Sigmoid colon (tissue), 6 donors: ENCODE measurements at regions not wholly inside any gene's neighbourhood (a gene's known extent, or its start where the extent isn't known, plus 50 kb on each side); places are given as distances from the start of the nearest gene placed in this dataset.

Source experiments
- DNase-seq: peaks from one replicate; pipeline ENCODE4 v3.0.0-alpha.2; 2019
- H3K27ac ChIP-seq, 4 donors: fragments of 200-600 bp; sonication (generic); one replicate each; pipeline ENCODE4 v1.5.1; 2016 to 2019; ENCODE audit warnings: mild to moderate bottlenecking in 1 of 4
- H3K27me3 ChIP-seq, 3 donors: fragments of 200-600 bp; sonication (generic); one replicate each; pipeline ENCODE4 v1.5.1; 2019; ENCODE audit warnings: mild to moderate bottlenecking in 1 of 3
- H3K36me3 ChIP-seq, 4 donors: fragments of 200-600 bp; sonication (generic); one replicate each; pipeline ENCODE4 v1.5.1; 2016 to 2019
- H3K4me1 ChIP-seq, 4 donors: fragments of 200-600 bp; sonication (generic); one replicate each; pipeline ENCODE4 v1.5.1; 2017 to 2019
- H3K4me3 ChIP-seq, 4 donors: fragments of 200-600 bp; sonication (generic); one replicate each; pipeline ENCODE4 v1.5.1; 2017 to 2019; ENCODE audit warnings: mild to moderate bottlenecking in 2 of 4, moderate library complexity in 1 of 4
- H3K9me3 ChIP-seq, 4 donors: fragments of 200-600 bp in 3 of 4; sonication (generic) in 3 of 4; one replicate each; pipeline versions ENCODE4 v1.5.1 to v1.6.1; 2013 to 2019
- CTCF ChIP-seq, 4 experiments: fragments of 450-650 bp in 3 of 4; fragments of 200-600 bp in 1 of 4; IDR thresholded peaks; one replicate each; pipeline ENCODE4 v1.5.1; 2016 to 2019; ENCODE audit warnings: antibody characterized with exemption in 4 of 4, mild to moderate bottlenecking in 3 of 4, moderate library complexity in 2 of 4
- EP300 ChIP-seq, 4 donors: sonication (generic); formaldehyde crosslinking; IDR thresholded peaks; one replicate each; pipeline ENCODE4 v1.6.1; 2017; ENCODE audit warnings: antibody characterized with exemption in 4 of 4
- POLR2A ChIP-seq, 2 donors: fragments of 450-650 bp; IDR thresholded peaks; one replicate each; pipeline ENCODE4 v1.6.1; 2016; ENCODE audit warnings: antibody characterized with exemption in 2 of 2, mild to moderate bottlenecking in 2 of 2, moderate library complexity in 2 of 2
- POLR2AphosphoS5 ChIP-seq, 4 donors: sonication (generic); formaldehyde crosslinking; IDR thresholded peaks; one replicate each; pipeline ENCODE4 v1.6.1; 2017; ENCODE audit warnings: antibody characterized with exemption in 4 of 4
- WGBS, 2 donors: extraction: QIAGEN DNeasy Blood & Tissue Kit; methylation state at CpG; one replicate each; pipeline ENCODE4 v1.1.7; 2013; 5-methylcytosine and 5-hydroxymethylcytosine counted together
- intact Hi-C: fragments of 100-400 bp; cut with DNase I; formaldehyde crosslinking; loops from one replicate; pipeline ENCODE4 v1.15.1; 2023
- donor health status: healthy with polysubstance abuse.
- donor health status: healthy.

- TF ChIP-seq POLR2AphosphoS5 (IDR thresholded peaks at IDR 0.05) (no peak), EP300 (IDR thresholded peaks at IDR 0.05) (no peak), POLR2A (IDR thresholded peaks at IDR 0.05) (no peak), CTCF (IDR thresholded peaks at IDR 0.05) (no peak)
- Histone ChIP-seq H3K9me3 (no peaks in the 10 kb centered on the region), H3K4me3 (no peak overlapping the region), H3K27ac (no peak overlapping the region), H3K4me1 (no peaks in the 10 kb centered on the region), H3K27me3 (no peaks in the 10 kb centered on the region), H3K36me3 (no peaks in the 10 kb centered on the region)
- WGBS, 2 donors, result 76 to 86% methylated on average over 8 of the region's 8 CpGs
- intact Hi-C loops, result no loop called here
- no peak for DNase-seq
Observed at GRCh38 chr5:44603496-44604272, 205.1 kb upstream of the MRPS30 start.

GRCh38 chr5:44574678-44575077, 185.5 kb upstream of the FGF10 start:
- H3K4me1 ChIP-seq, result no peaks in the 10 kb centered on the region
- intact Hi-C loops, result no loop called here
- H3K27me3 ChIP-seq, result no peaks in the 10 kb centered on the region
- no peak overlapping the region for H3K4me3 ChIP-seq
- no peaks in the 10 kb centered on the region for H3K36me3 ChIP-seq
- TF ChIP-seq EP300 (IDR thresholded peaks at IDR 0.05) (no peak), POLR2AphosphoS5 (IDR thresholded peaks at IDR 0.05) (no peak), POLR2A (IDR thresholded peaks at IDR 0.05) (no peak), CTCF (IDR thresholded peaks at IDR 0.05) (no peak)
- H3K27ac ChIP-seq, result no peak overlapping the region
- peaks cover 0 to 4% (median 0%) of the 10 kb centered on the region in 4 donors for H3K9me3 ChIP-seq
- no peak for DNase-seq
- WGBS, 2 donors, result 53 to 62% methylated on average over 6 of the region's 6 CpGs

- intact Hi-C loops, result no loop called here
- WGBS, 2 donors, result 97 to 100% methylated on average over 1 of the region's 1 CpG
Observed at GRCh38 chr5:44568519-44568918, 179.3 kb upstream of the FGF10 start.

GRCh38 chr5:44565902-44566301, 176.7 kb upstream of the FGF10 start:
- Histone ChIP-seq H3K36me3 (no peaks in the 10 kb centered on the region), H3K4me1 (no peaks in the 10 kb centered on the region), H3K27ac (no peak overlapping the region), H3K9me3 (no peaks in the 10 kb centered on the region), H3K27me3 (no peaks in the 10 kb centered on the region), H3K4me3 (no peak overlapping the region)
- intact Hi-C loops, result no loop called here
- TF ChIP-seq EP300 (IDR thresholded peaks at IDR 0.05) (no peak), POLR2AphosphoS5 (IDR thresholded peaks at IDR 0.05) (no peak), POLR2A (IDR thresholded peaks at IDR 0.05) (no peak), CTCF (IDR thresholded peaks at IDR 0.05) (no peak)
- DNase-seq, result no peak
- WGBS, 2 donors, result 70% methylated on average over 2 of the region's 2 CpGs

More at GRCh38 chr5:44568519-44568918, 179.3 kb upstream of the FGF10 start:
- no peak for DNase-seq
- TF ChIP-seq EP300 (IDR thresholded peaks at IDR 0.05) (no peak), CTCF (IDR thresholded peaks at IDR 0.05) (no peak), POLR2AphosphoS5 (IDR thresholded peaks at IDR 0.05) (no peak), POLR2A (IDR thresholded peaks at IDR 0.05) (no peak)
- H3K9me3 ChIP-seq, result no peaks in the 10 kb centered on the region
- no peaks in the 10 kb centered on the region for H3K27me3 ChIP-seq
- H3K4me1 ChIP-seq, result no peaks in the 10 kb centered on the region
- H3K36me3 ChIP-seq, result no peaks in the 10 kb centered on the region
- no peak overlapping the region for H3K4me3 ChIP-seq
- H3K27ac ChIP-seq, result no peak overlapping the region

GRCh38 chr5:44565360-44565759, 176.1 kb upstream of the FGF10 start:
- TF ChIP-seq EP300 (IDR thresholded peaks at IDR 0.05) (no peak), POLR2AphosphoS5 (IDR thresholded peaks at IDR 0.05) (no peak)
- no peaks in the 10 kb centered on the region for H3K4me1 ChIP-seq
- H3K27me3 ChIP-seq, result no peaks in the 10 kb centered on the region
- H3K36me3 ChIP-seq, result no peaks in the 10 kb centered on the region
- H3K27ac ChIP-seq, result no peak overlapping the region
- no peaks in the 10 kb centered on the region for H3K9me3 ChIP-seq
- intact Hi-C loops, result no loop called here
- H3K4me3 ChIP-seq, result no peak overlapping the region
- DNase-seq, result no peak
- WGBS, 2 donors, result 75 to 80% methylated on average over 1 of the region's 1 CpG
